PC-3 (cell line): ENCODE measurements at regions not wholly inside any gene's neighbourhood (a gene's known extent, or its start where the extent isn't known, plus 50 kb on each side); places are given as distances from the start of the nearest gene placed in this dataset.

ENCODE experiments used
- ATAC-seq: fragments of 200-7000 bp; cut with Tn5 transposase; 2 replicates; pipeline ENCODE4 v1.9.1; 2020; ENCODE audit warnings: mild to moderate bottlenecking, moderate library complexity
- BruUV-seq: library from RNA; stranded (reverse); fragments of 400-500 nt; replicated peaks from 2 replicates; lab custom pipeline; 2021; lab: Mats Ljungman, UMichigan
- CTCF ChIA-PET: fragments of 300-600 bp; sonication (Branson Sonifier 250); formaldehyde crosslinking; loops from one replicate; lab custom pipeline; 2022; ENCODE audit warnings: antibody characterized with exemption; lab: Charles Lee
- POLR2A ChIA-PET: fragments of 300-600 bp; sonication (Branson Sonifier 250); formaldehyde crosslinking; loops from one replicate; lab custom pipeline; 2022; ENCODE audit warnings: antibody characterized with exemption; ENCODE audit not compliant: unreplicated experiment; lab: Charles Lee
- DNase-seq: peaks from one replicate; pipeline ENCODE4 v3.0.0-alpha.2; 2015
- H2AFZ ChIP-seq: fragments of 300-600 bp; sonication (generic); 2 replicates; pipeline ENCODE4 v1.6.0; 2016; ENCODE audit warnings: antibody characterized with exemption, low read length
- H3F3A ChIP-seq: fragments of 300-600 bp; sonication (generic); one replicate; pipeline ENCODE4 v1.6.0; 2017; ENCODE audit warnings: antibody characterized with exemption, low read length, control low read depth, mild to moderate bottlenecking; ENCODE audit not compliant: unreplicated experiment
- H3K27ac ChIP-seq: fragments of 300-600 bp; sonication (generic); 2 replicates; pipeline ENCODE4 v1.5.1; 2016; ENCODE audit warnings: mild to moderate bottlenecking, low read length
- H3K27me3 ChIP-seq: fragments of 300-600 bp; sonication (generic); 2 replicates; pipeline ENCODE4 v1.6.1; 2016; ENCODE audit warnings: low read length, mixed read lengths
- H3K36me3 ChIP-seq: fragments of 300-600 bp; sonication (generic); 2 replicates; pipeline ENCODE4 v1.6.1; 2016; ENCODE audit warnings: low read depth, mixed run types, low read length, mixed read lengths
- H3K4me1 ChIP-seq: fragments of 300-600 bp; sonication (generic); 2 replicates; pipeline ENCODE4 v1.5.1; 2016; ENCODE audit warnings: low read length; ENCODE audit not compliant: insufficient read depth
- H3K4me2 ChIP-seq: fragments of 300-600 bp; sonication (generic); 2 replicates; pipeline ENCODE4 v1.6.0; 2016; ENCODE audit warnings: low read length
- H3K4me3 ChIP-seq: fragments of 300-600 bp; sonication (generic); 2 replicates; pipeline ENCODE4 v1.5.1; 2016; ENCODE audit warnings: mild to moderate bottlenecking, low read length, mixed read lengths
- H3K79me2 ChIP-seq: fragments of 300-600 bp; sonication (generic); 2 replicates; pipeline ENCODE4 v1.6.1; 2017; ENCODE audit warnings: low read length, mixed read lengths
- H3K9ac ChIP-seq: fragments of 300-600 bp; sonication (generic); 2 replicates; pipeline ENCODE4 v1.6.0; 2016; ENCODE audit warnings: mild to moderate bottlenecking, low read length
- H3K9me2 ChIP-seq: fragments of 300-600 bp; sonication (generic); replicated peaks from 2 replicates; pipeline ENCODE4 v1.6.1; 2016; ENCODE audit warnings: mixed run types, low read length, mixed read lengths
- H3K9me3 ChIP-seq: fragments of 300-600 bp; sonication (generic); 2 replicates; pipeline ENCODE4 v1.6.1; 2016; ENCODE audit warnings: low read length, mixed read lengths
- H4K20me1 ChIP-seq: fragments of 300-600 bp; sonication (generic); 2 replicates; pipeline ENCODE4 v1.6.1; 2016; ENCODE audit warnings: low read length, mixed read lengths
- EZH2 ChIP-seq: fragments of 300-600 bp; sonication (generic); IDR thresholded peaks from one replicate; pipeline ENCODE4 v1.6.1; 2017; ENCODE audit warnings: antibody characterized with exemption, mild to moderate bottlenecking, low read length; ENCODE audit not compliant: unreplicated experiment
- EZH2phosphoT487 ChIP-seq: fragments of 300-600 bp; sonication (generic); IDR thresholded peaks from 2 replicates; pipeline ENCODE4 v1.6.1; 2018; ENCODE audit warnings: mild to moderate bottlenecking, antibody characterized with exemption, low read length, borderline replicate concordance
- intact Hi-C: fragments of 100-400 bp; cut with micrococcal nuclease; formaldehyde crosslinking; loops from 2 replicates; pipeline ENCODE4 v1.9.0; 2023
- TF ChIP-seq, protein P1 (sequence below): fragments of 300-600 bp; sonication (generic); conservative IDR thresholded peaks from 2 replicates; pipeline ENCODE4 v1.5.1; 2017; ENCODE audit warnings: antibody characterized with exemption, low read depth, mild to moderate bottlenecking, low read length

DNA sequence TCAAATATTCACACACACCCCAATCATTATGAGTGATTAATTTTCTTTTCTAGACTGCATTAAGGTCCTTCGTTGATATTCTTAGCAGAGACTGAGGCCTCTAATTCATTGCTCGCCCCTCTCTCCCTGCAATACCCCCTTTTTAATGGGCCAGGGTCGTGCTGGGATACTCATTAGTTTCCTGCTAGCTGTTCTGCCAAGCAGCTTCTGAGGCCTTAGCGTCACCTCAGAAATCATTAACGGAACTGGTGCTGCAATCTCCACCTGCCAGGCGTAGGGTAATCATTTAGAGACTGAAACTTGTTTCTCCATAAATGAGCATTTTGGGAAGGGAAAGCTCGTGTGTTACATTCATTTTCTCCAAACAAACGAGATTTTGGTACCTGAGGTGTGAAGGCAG is 1054.7 kb downstream of the GALC start:
- Histone ChIP-seq H3K27me3 (no peaks in the 10 kb centered on the region), H3K9me3 (peaks cover 5% of the 10 kb centered on the region; the same call in 1 of the 2 replicates), H3K9ac (no peak overlapping the region), H3K4me1 (no peaks in the 10 kb centered on the region), H3K4me3 (no peak overlapping the region), H3K79me2 (no peaks in the 10 kb centered on the region), H3K9me2 (no peaks in the 10 kb centered on the region), H4K20me1 (no peaks in the 10 kb centered on the region), H3K4me2 (no peak overlapping the region), H3K27ac (no peak overlapping the region), H3F3A (no peaks in the 10 kb centered on the region), H2AFZ (no peak overlapping the region), H3K36me3 (no peaks in the 10 kb centered on the region)
- BruUV-seq = no TSS peak
- no peak for DNase-seq
- TF ChIP-seq, protein P1, sequence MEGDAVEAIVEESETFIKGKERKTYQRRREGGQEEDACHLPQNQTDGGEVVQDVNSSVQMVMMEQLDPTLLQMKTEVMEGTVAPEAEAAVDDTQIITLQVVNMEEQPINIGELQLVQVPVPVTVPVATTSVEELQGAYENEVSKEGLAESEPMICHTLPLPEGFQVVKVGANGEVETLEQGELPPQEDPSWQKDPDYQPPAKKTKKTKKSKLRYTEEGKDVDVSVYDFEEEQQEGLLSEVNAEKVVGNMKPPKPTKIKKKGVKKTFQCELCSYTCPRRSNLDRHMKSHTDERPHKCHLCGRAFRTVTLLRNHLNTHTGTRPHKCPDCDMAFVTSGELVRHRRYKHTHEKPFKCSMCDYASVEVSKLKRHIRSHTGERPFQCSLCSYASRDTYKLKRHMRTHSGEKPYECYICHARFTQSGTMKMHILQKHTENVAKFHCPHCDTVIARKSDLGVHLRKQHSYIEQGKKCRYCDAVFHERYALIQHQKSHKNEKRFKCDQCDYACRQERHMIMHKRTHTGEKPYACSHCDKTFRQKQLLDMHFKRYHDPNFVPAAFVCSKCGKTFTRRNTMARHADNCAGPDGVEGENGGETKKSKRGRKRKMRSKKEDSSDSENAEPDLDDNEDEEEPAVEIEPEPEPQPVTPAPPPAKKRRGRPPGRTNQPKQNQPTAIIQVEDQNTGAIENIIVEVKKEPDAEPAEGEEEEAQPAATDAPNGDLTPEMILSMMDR = no peak
- no peak for TF ChIP-seq EZH2phosphoT487
- no peak for TF ChIP-seq EZH2
- no peak for ATAC-seq
- ChIA-PET POLR2A (no interaction called here), CTCF (no interaction called here)
- intact Hi-C loops = no loop called here

DNA sequence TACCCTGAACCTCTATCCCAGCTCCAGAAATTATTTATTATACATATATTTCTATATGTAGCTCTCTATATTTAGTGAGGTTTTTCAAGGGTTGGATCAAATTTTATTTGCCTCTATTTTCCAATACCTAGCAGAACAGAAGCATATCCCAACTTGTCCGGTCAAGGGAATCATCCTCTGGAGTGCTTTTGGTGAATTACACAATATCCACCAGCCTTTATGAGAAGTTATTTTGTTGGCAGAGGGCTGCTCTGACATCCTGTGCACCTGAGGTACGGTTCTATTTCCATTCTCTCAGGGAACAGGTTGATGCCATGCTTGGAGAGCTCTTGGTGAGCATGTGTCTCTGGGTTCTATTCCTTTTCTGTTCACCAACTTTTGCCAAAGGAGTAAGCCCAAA is 1056.4 kb downstream of the GALC start:
- POLR2A ChIA-PET = no interaction called here
- H3K4me3 ChIP-seq = no peak overlapping the region
- BruUV-seq = no TSS peak
- no peak for DNase-seq
- intact Hi-C loops = no loop called here
- H3F3A ChIP-seq = no peaks in the 10 kb centered on the region
- no peak overlapping the region for H3K27ac ChIP-seq
- H3K4me2 ChIP-seq = no peak overlapping the region
- H3K4me1 ChIP-seq = no peaks in the 10 kb centered on the region
- no peaks in the 10 kb centered on the region for H3K27me3 ChIP-seq
- CTCF ChIA-PET = no interaction called here
- H4K20me1 ChIP-seq = no peaks in the 10 kb centered on the region
- no peaks in the 10 kb centered on the region for H3K36me3 ChIP-seq
- TF ChIP-seq EZH2 (no peak), EZH2phosphoT487 (no peak)
- TF ChIP-seq, protein P1 = no peak
- H3K79me2 ChIP-seq = no peaks in the 10 kb centered on the region
- no peak for ATAC-seq
- no peaks in the 10 kb centered on the region for H3K9me2 ChIP-seq
- H2AFZ ChIP-seq = no peak overlapping the region
- H3K9ac ChIP-seq = no peak overlapping the region
- H3K9me3 ChIP-seq = 0 out of 2 replicates have a peak, but pooled peaks cover 7% of the 10 kb centered on the region

DNA sequence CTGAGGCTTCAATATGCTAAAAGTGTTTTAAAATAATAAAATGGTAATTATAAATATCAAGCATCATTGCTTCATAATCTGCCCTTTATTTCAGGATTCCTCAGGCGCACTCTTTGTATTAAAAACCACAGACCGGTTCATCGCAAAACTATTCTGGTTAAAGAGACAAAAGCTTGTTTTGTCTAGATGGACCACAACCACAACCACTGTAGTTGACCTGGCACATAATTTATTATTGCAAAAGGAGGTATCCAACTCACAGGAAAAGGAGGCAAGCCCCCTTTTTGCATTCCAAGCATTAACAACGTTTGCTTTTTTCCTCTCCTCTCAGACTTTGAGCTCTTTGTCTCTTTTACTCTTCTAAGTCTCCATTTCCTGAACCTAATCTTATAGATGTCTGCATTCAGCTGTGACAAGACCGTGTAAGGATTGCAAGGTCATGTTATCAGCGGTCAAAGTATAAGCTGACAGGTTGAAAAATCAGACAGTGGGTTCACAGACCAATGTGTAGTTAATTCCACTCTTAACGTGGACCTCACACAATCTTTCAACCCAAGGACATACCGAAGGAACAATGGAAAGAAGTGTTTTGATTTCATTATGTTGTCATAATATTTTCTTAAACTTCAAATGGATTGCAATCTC is 1057.6 kb downstream of the GALC start:
- TF ChIP-seq EZH2 (no peak), EZH2phosphoT487 (no peak)
- TF ChIP-seq, protein P1 = no peak
- BruUV-seq = no TSS peak
- H3K4me3 ChIP-seq = no peak overlapping the region
- CTCF ChIA-PET = no interaction called here
- no peak overlapping the region for H3K9ac ChIP-seq
- no peaks in the 10 kb centered on the region for H3F3A ChIP-seq
- DNase-seq (peak; percentile 17), ATAC-seq (no peak)
- 0 out of 2 replicates have a peak, but pooled peaks cover 7% of the 10 kb centered on the region for H3K9me3 ChIP-seq
- intact Hi-C loops = no loop called here
- H3K79me2 ChIP-seq = no peaks in the 10 kb centered on the region
- H3K27me3 ChIP-seq = no peaks in the 10 kb centered on the region
- H4K20me1 ChIP-seq = no peaks in the 10 kb centered on the region
- H2AFZ ChIP-seq = no peak overlapping the region
- no peak overlapping the region for H3K27ac ChIP-seq
- no peaks in the 10 kb centered on the region for H3K9me2 ChIP-seq
- no peaks in the 10 kb centered on the region for H3K4me1 ChIP-seq
- no peak overlapping the region for H3K4me2 ChIP-seq
- POLR2A ChIA-PET = no interaction called here
- no peaks in the 10 kb centered on the region for H3K36me3 ChIP-seq
